WTC11 (cell line): ENCODE measurements at regions not wholly inside any gene's neighbourhood (a gene's known extent, or its start where the extent isn't known, plus 50 kb on each side); places are given as distances from the start of the nearest gene placed in this dataset.

Experiments
- ATAC-seq: fragments of 200-7000 bp; cut with Tn5 transposase; 2 replicates; pipeline ENCODE4 v1.10.0; 2021; ENCODE audit warnings: mild to moderate bottlenecking, moderate library complexity
- CTCF ChIA-PET: fragments of 300-600 bp; sonication (Branson Sonifier 250); formaldehyde crosslinking; loops from one replicate; lab custom pipeline; 2021; ENCODE audit warnings: antibody characterized with exemption; lab: Charles Lee
- POLR2A ChIA-PET: fragments of 350-600 bp; sonication (Branson Sonifier 250); formaldehyde crosslinking; loops from one replicate; lab custom pipeline; 2021; ENCODE audit warnings: antibody characterized with exemption; lab: Charles Lee
- DNase-seq: peaks from one replicate; pipeline ENCODE4 v3.0.0; 2021; ENCODE audit warnings: low spot score
- H3K27ac Mint-ChIP-seq: 2 replicates; pipeline ENCODE4 v1.8.0; 2021; ENCODE audit warnings: mixed read lengths
- H3K27me3 Mint-ChIP-seq: 2 replicates; pipeline ENCODE4 v1.8.0; 2021; ENCODE audit warnings: low read depth, mild to moderate bottlenecking, moderate library complexity, mixed read lengths
- H3K36me3 Mint-ChIP-seq: 2 replicates; pipeline ENCODE4 v1.8.0; 2021; ENCODE audit warnings: mixed read lengths
- H3K4me1 Mint-ChIP-seq: 2 replicates; pipeline ENCODE4 v1.8.0; 2022; ENCODE audit warnings: mixed read lengths
- H3K4me3 Mint-ChIP-seq: 2 replicates; pipeline ENCODE4 v1.8.0; 2021; ENCODE audit warnings: mild to moderate bottlenecking, moderate library complexity, mixed read lengths
- H3K9me3 Mint-ChIP-seq: 2 replicates; pipeline ENCODE4 v1.8.0; 2021; ENCODE audit warnings: mixed read lengths
- AR ChIP-seq: fragments of 250-450 bp; sonication (Bioruptor Pico); IDR thresholded peaks from 2 replicates; pipeline ENCODE4 v1.9.0; 2021; ENCODE audit warnings: mild to moderate bottlenecking
- ARID4B ChIP-seq: sonication (generic); formaldehyde crosslinking; IDR thresholded peaks from 2 replicates; pipeline ENCODE4 v1.8.0; 2023; ENCODE audit warnings: missing genetic modification reagents, mild to moderate bottlenecking, borderline replicate concordance
- CREB1 ChIP-seq: sonication (generic); formaldehyde crosslinking; IDR thresholded peaks from 2 replicates; pipeline ENCODE4 v1.8.0; 2023; ENCODE audit warnings: mild to moderate bottlenecking, missing genetic modification reagents
- CREM ChIP-seq: sonication (generic); formaldehyde crosslinking; IDR thresholded peaks from 2 replicates; pipeline ENCODE4 v1.8.1; 2022; ENCODE audit warnings: mild to moderate bottlenecking, missing genetic modification reagents, moderate library complexity
- ETV6 ChIP-seq: sonication (generic); formaldehyde crosslinking; IDR thresholded peaks from 2 replicates; pipeline ENCODE4 v1.8.1; 2022; ENCODE audit warnings: mild to moderate bottlenecking, missing genetic modification reagents
- FOXP1 ChIP-seq: sonication (generic); formaldehyde crosslinking; IDR thresholded peaks from 2 replicates; pipeline ENCODE4 v1.8.0; 2022; ENCODE audit warnings: missing genetic modification reagents, mild to moderate bottlenecking, moderate library complexity, borderline replicate concordance
- GRHL2 ChIP-seq: fragments of 250-450 bp; sonication (Bioruptor Pico); IDR thresholded peaks from 2 replicates; pipeline ENCODE4 v1.8.0; 2022; ENCODE audit warnings: mild to moderate bottlenecking, moderate library complexity; ENCODE audit not compliant: insufficient replicate concordance, severe bottlenecking
- IRF2 ChIP-seq: sonication (generic); formaldehyde crosslinking; IDR thresholded peaks from 2 replicates; pipeline ENCODE4 v1.8.0; 2022; ENCODE audit warnings: low read depth, missing genetic modification reagents, borderline replicate concordance
- MAX ChIP-seq: sonication (generic); formaldehyde crosslinking; IDR thresholded peaks from 2 replicates; pipeline ENCODE4 v1.8.0; 2022; ENCODE audit warnings: mild to moderate bottlenecking, missing genetic modification reagents
- MXD4 ChIP-seq: fragments of 250-450 bp; sonication (Bioruptor Pico); IDR thresholded peaks from 2 replicates; pipeline ENCODE4 v1.8.0; 2021; ENCODE audit warnings: mild to moderate bottlenecking, moderate library complexity, borderline replicate concordance
- NFATC4 ChIP-seq: fragments of 250-450 bp; sonication (Bioruptor Pico); IDR thresholded peaks from 2 replicates; pipeline ENCODE4 v1.9.0; 2021; ENCODE audit warnings: mild to moderate bottlenecking
- OVOL2 ChIP-seq: fragments of 250-450 bp; sonication (Bioruptor Pico); IDR thresholded peaks from 2 replicates; pipeline ENCODE4 v1.9.0; 2021; ENCODE audit warnings: mild to moderate bottlenecking, borderline replicate concordance
- RORB ChIP-seq: fragments of 250-450 bp; sonication (Bioruptor Pico); IDR thresholded peaks from 2 replicates; pipeline ENCODE4 v1.9.0; 2021; ENCODE audit warnings: mild to moderate bottlenecking
- SMAD3 ChIP-seq: sonication (generic); formaldehyde crosslinking; IDR thresholded peaks from 2 replicates; pipeline ENCODE4 v1.8.0; 2022; ENCODE audit warnings: missing genetic modification reagents, mild to moderate bottlenecking, borderline replicate concordance
- SMAD4 ChIP-seq: sonication (generic); formaldehyde crosslinking; IDR thresholded peaks from 2 replicates; pipeline ENCODE4 v1.8.0; 2022; ENCODE audit warnings: mild to moderate bottlenecking, missing genetic modification reagents
- ZMAT4 ChIP-seq: fragments of 250-450 bp; sonication (Bioruptor Pico); IDR thresholded peaks from 2 replicates; pipeline ENCODE4 v1.9.0; 2021; ENCODE audit warnings: mild to moderate bottlenecking
- ZNF138 ChIP-seq: sonication (generic); formaldehyde crosslinking; conservative IDR thresholded peaks from 2 replicates; pipeline ENCODE4 v1.8.1; 2022; ENCODE audit warnings: mild to moderate bottlenecking, moderate library complexity, missing genetic modification reagents
- ZNF317 ChIP-seq: sonication (generic); formaldehyde crosslinking; IDR thresholded peaks from 2 replicates; pipeline ENCODE4 v1.8.1; 2023; ENCODE audit warnings: low read depth, mild to moderate bottlenecking, moderate library complexity, missing genetic modification reagents, borderline replicate concordance
- TF ChIP-seq, protein P1 (sequence below): sonication (generic); formaldehyde crosslinking; IDR thresholded peaks from 2 replicates; pipeline ENCODE4 v1.8.0; 2023; ENCODE audit warnings: mild to moderate bottlenecking, missing genetic modification reagents
- TF ChIP-seq, protein P2 (sequence below): sonication (generic); formaldehyde crosslinking; conservative IDR thresholded peaks from 2 replicates; pipeline ENCODE4 v1.8.1; 2022; ENCODE audit warnings: mild to moderate bottlenecking, missing genetic modification reagents

GRCh38 chr18:30814446-30814845 lies 228.1 kb downstream of the DSC3 start (continued):
- TF ChIP-seq SMAD3 (no peak), IRF2 (CRISPR knock-in tag) (no peak), RORB (CRISPR knock-in tag) (no peak)

- POLR2A ChIA-PET = no interaction called here
- CTCF ChIA-PET = no interaction called here
- no peak for TF ChIP-seq ZNF317 (CRISPR knock-in tag)
- no peak for TF ChIP-seq NFATC4
- TF ChIP-seq ARID4B (CRISPR knock-in tag) = no peak
- no peak for TF ChIP-seq OVOL2 (CRISPR knock-in tag)
- no peak for TF ChIP-seq GRHL2 (CRISPR knock-in tag)
- TF ChIP-seq CREB1 (CRISPR knock-in tag) = no peak
- no peak for TF ChIP-seq MAX (CRISPR knock-in tag)
- no peak for TF ChIP-seq ETV6 (CRISPR knock-in tag)
- TF ChIP-seq CREM (CRISPR knock-in tag) = no peak
- TF ChIP-seq, protein P1, sequence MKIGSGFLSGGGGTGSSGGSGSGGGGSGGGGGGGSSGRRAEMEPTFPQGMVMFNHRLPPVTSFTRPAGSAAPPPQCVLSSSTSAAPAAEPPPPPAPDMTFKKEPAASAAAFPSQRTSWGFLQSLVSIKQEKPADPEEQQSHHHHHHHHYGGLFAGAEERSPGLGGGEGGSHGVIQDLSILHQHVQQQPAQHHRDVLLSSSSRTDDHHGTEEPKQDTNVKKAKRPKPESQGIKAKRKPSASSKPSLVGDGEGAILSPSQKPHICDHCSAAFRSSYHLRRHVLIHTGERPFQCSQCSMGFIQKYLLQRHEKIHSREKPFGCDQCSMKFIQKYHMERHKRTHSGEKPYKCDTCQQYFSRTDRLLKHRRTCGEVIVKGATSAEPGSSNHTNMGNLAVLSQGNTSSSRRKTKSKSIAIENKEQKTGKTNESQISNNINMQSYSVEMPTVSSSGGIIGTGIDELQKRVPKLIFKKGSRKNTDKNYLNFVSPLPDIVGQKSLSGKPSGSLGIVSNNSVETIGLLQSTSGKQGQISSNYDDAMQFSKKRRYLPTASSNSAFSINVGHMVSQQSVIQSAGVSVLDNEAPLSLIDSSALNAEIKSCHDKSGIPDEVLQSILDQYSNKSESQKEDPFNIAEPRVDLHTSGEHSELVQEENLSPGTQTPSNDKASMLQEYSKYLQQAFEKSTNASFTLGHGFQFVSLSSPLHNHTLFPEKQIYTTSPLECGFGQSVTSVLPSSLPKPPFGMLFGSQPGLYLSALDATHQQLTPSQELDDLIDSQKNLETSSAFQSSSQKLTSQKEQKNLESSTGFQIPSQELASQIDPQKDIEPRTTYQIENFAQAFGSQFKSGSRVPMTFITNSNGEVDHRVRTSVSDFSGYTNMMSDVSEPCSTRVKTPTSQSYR (CRISPR knock-in tag) = no peak
- TF ChIP-seq IRF2 (CRISPR knock-in tag) = no peak
- no peak for TF ChIP-seq FOXP1
- TF ChIP-seq ZNF138 (CRISPR knock-in tag) = no peak
- TF ChIP-seq SMAD4 (CRISPR knock-in tag) = no peak
- no peak for TF ChIP-seq ZMAT4 (CRISPR knock-in tag)
- TF ChIP-seq, protein P2, sequence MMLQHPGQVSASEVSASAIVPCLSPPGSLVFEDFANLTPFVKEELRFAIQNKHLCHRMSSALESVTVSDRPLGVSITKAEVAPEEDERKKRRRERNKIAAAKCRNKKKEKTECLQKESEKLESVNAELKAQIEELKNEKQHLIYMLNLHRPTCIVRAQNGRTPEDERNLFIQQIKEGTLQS (CRISPR knock-in tag) = no peak
- no peak for TF ChIP-seq MXD4 (CRISPR knock-in tag)
- no peak for TF ChIP-seq AR (CRISPR knock-in tag)
These were observed 231.0 kb downstream of the DSC3 start for GRCh38 chr18:30811580-30811979.

More at GRCh38 chr18:30811580-30811979, 231.0 kb downstream of the DSC3 start:
- Mint-ChIP-seq H3K4me1 (peaks cover 2% of the 10 kb centered on the region; the same call in 1 of the 2 replicates), H3K36me3 (peaks cover 20% of the 10 kb centered on the region), H3K27ac (no peak overlapping the region), H3K27me3 (peaks cover 8% of the 10 kb centered on the region), H3K4me3 (no peak overlapping the region), H3K9me3 (peaks cover 35% of the 10 kb centered on the region)
- no peak for DNase-seq
- no peak for ATAC-seq
